ENCODE measurements at regions not wholly inside any gene's neighbourhood (a gene's known extent, or its start where the extent isn't known, plus 50 kb on each side); places are given as distances from the start of the nearest gene placed in this dataset.

DNA sequence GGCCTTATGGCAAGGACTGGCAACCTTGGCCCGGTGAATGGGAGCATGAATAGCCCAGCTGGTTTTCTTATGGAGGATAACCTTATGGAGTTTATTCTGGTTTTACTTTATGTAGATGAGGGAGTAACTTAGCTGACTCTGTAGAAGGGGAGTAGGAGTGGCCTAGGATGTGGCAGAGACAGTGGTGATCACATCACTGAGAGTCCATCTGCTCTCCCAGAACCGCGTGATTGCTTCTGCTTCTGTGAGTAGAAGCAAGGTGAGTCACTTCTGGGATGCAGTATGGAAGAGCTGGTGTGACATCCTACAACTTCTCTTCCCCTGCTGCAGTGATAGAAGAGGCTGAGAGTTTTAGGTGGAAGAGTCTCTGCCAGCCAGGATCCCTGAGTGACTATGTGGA is 129.2 kb downstream of the RPS24 start:
- DNase-seq (ENCODE audit: low spot score): no peak

DNA sequence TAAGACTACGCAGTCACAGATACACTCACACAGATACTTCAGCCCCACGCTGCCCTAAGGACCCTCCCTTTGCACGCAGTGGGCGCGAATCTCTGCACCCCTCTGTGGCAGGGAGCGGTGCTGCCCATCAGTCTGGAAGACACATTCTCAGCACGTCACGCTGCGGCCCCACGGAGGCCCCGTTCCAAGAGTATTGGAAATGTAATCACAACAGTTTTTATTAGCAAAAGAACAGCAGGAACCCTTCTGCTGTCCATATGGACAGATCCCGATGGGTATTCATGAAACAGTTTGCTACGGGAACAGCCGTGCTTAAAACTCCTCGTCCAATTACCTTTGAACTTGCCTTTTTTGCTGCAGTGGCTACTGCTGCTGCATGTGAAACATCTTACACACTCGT is 131.0 kb downstream of the RPS24 start:
- DNase-seq (ENCODE audit: low spot score): no peak

DNA sequence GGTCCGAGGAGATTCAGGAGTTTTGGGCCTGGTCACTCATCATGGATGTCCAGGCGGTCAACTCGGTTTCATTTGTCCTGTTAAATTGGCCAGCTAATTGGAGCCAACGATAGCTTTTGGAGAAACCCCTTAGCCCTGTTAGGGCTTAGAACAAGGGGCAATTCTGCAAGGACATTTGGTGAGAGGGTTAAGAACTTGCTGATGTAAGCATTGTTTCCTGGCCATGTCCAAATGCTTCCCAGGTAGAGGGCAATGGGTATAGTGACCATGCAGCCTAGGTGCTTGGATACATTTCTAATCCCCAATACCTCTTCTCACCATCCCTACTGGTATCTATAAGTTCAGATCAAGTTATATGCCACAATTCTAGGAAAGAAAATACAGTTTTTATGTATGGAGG is 131.5 kb downstream of the RPS24 start:
- DNase-seq (ENCODE audit: low spot score): no peak

DNA sequence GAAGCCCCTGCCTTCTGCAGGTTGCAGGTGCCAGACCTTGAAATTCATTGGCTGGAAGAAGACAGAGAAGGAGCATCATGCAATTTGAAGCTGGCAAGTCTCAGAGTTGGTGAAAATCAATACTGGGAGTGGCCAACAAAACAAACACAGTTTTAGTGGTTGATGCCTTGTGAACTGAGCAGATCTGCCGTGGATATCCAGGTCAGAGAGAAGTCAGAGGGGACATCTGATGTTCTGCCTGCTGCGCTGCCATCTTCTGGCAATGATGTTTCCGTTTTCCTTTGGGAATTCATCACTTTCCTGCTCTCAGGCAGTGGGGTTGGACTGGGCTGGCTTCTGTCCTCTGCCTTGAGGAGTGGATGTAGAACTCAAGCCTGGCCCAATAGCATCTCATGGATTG is 132.0 kb downstream of the RPS24 start:
- peak; percentile 19 for DNase-seq (ENCODE audit: low spot score)

DNA sequence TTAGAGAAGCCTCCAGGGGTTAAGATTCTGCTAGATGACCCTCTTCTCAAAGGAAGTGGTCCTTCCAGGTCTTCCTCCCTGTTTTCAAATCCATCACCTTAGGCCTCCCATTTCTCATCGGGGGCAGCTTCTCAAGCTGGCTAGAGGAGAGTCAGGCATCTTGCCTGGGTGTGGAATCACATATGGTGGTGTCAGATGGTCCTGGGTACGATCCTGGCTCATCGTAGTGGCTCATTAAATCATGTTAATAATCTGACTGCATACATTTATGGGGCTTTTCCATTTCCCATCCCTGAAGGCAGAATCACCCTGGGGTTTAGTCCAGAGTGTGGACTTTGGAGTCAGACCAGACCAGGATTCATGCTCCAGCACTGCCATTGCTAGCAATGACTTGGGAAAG is 132.6 kb downstream of the RPS24 start:
- DNase-seq (ENCODE audit: low spot score): no peak

DNA sequence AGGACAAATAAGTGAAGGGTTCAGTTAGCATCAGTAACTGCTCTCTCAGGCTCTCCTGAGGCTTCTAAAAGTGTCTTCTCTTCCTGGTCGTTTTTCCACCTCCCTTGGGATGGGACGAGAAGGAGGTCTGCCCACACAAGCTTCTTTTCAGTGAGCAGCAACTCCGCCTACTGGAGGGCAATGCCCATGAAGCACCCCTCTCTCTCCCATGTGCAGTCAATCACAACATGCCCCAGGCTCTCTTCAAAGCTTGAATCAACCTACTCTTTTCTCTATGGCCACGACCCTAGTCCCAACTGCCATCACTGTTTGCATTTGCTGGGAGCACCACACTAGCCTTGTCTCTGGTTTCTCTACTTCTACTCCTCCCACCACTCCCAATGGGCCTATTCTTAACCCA is 135.6 kb downstream of the RPS24 start:
- DNase-seq (ENCODE audit: low spot score): no peak

DNA sequence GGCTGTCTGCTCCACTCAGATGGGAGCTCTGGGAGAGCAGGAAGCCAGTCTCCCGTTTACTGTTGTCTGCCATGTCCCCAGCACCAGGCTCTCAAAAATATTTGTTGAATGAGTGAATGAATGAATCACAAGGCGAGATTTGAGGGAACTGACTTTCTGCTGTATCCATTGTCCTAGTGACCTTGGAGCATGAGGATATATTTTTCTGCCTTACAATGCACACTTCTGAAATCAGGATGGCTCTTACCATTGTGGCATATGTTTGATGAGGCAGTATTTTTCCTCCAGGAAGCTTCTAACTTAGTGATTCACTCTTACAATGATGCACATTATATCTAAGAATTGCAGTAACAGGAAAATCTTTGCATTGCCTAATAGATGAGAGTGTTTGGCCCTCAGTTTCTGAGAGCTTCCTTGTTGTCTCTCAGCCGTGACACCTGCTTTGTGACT is 136.4 kb downstream of the RPS24 start:
- no peak for DNase-seq (ENCODE audit: low spot score)

DNA sequence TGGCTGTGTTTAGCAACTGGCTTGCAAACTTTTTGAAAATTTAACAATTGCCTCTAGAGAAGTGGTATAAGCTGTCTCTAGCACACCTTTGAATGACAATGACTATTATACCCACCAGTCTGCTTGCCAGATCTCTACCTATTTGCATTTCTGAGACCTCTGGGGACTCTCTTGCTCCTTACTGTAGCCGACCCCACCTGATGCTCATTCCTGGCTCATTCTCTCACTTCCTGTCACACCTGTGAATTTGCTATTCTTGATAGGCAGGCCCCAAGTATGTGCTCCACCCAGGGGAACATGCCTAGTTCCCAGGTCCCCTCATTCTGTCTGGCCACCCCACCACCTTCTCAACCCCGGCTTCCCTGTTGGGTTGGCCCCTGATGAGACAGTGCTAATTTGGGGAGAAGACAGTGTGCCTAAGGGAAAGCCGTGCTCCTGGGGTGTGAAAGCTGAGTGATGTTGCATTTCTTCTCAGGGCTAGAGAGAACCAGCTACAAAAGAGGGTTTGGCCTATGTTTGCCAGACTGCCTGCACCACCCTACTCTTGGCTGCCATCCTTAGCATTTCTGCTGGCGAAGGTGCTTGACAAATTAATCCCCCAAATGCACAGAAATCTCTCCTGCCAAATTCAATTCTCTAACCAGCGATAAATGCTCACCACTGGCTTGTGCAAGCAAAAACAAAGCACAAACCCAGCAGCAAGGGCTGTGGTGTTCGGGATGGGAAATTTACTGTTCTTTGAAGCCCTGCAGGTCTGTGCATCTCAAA is 138.2 kb downstream of the RPS24 start:
- DNase-seq (ENCODE audit: low spot score): no peak

DNA sequence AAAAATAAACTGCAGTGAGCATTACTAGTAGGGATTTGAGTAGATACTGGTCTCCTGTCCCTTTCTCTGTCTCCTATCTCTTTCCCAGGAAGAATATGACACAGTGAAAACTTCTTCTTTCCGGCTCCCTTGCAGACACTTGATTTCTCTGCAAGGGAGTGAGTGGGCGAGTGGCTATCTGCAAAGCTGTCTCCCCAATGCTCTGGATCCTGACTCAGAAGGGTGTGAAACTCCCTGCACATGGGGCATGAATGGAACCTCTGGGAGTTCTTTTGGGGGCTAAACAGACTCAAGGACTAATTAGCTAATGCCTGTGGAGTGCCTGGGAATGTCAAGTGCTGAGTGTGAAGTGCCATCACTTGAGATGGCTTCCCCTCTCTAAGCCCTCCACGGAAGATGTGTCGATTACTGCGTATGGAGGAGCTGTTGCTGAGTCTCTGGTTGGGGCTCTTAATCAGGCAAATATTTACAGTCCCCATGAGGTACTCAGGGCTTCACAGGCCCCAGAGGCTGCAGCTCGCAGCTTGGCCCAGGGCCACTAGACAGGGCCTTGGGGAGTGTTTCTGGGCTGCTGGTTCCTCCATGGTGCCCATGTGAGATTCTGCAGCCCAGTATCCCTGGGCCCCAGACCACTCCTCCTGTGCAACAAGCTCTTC is 139.8 kb downstream of the RPS24 start:
- no peak for DNase-seq (ENCODE audit: low spot score)

DNA sequence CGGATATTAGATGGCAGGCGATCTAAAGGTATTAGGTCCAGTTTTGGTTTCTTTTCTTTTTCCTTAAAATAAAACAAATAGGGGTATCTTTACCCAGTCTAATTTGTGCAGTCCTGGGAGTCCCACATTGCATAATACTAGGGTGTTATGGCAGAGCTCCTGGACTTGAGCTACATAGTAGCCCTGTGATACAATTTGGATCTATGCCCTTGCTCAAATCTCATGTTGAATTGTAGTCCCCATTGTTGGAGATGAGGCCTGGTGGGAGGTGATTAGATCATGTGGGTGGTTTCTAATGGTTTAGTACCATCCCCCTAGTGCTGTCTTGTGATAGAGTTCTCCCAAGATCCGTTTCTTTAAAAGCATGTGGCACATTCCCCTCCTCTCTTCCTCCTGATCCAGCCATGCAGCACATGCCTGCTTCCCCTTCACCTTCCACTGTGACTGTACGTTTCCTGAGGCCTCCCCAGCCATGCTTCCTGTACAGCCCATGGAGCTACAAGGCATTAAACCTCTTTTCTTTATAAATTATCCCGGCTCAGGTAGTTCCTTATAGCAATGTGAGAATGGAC is 141.9 kb downstream of the RPS24 start:
- no peak for DNase-seq (ENCODE audit: low spot score)

DNA sequence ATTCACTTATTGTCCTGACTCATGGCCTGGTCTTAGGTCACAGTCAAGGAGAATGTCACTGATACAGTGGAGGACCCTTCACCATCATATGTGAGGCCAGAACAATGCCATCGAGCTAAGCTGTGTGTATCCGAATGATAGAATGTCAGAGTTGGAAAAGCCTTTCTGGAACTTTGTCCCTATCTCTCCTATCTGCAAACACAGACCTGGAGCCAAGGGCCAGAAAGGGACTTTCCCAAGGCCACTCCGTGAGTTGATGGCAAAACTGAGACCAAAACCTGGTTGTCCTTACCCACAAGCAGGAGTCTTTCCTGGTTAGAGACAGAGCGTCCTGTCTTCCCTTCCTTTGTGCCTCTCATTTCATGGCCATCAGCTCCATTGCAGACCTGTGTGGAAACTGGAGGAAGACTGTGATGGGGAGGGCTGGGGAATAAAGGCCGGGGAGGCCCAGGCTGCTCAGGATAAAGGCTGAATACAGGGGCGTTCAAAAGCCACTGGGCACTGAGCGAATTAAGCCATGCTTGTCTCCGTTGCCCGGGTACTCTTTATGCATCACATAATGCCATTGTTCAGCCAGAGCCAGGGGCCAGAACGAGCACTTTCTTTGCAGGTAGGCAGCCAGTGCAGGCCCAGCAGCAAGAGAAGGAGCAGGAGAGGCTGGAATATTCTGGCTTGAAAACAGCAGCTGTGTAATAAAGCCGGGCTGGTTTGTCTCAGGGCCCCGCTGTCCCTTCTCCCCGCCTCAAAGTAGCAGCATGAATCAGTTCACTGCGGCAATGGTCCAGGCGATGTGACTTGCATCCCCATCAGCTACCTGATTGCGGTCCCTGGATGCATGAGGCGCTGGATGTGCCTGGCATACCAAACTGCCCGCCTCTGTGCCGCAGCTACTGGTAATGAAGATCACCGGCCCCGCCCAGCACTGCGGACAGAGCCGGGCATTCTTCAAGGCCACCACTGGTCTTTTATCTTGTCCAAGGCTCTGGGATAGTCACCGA is 143.0 kb downstream of the RPS24 start:
- peak; percentile 25 for DNase-seq (ENCODE audit: low spot score)

DNA sequence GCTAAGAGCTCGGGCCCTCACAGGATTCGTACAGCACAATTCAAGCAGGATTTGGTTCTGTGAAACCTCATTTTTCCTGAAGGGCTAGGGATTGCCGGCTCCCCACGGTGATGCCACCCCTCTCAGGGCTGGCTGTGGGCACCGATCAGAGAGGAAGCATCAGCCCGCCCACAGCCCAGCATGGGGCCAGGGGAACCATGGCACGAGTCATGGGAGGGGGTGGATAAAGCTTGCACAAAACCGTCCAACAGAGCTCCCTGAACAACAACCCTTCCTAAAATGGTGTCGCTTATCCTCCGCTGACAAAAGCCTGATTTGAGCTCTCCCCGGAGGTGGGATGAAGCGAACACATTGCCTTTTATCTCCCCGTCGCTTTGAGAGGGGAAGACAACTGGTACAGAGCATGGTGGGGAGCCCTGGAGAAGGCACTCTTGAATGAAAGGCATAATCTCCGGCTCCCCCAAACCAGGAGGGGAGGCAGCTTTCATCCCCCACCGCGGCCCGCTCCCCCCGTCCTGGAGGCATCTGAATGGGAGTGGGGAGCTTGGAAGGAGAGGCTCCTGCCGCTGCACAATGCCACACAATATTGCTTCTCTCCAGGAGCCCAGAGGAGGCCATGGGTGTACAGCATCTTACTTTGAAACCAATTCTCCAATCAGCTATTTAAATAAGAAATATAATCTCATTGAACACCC is 144.0 kb downstream of the RPS24 start:
- DNase-seq (ENCODE audit: low spot score): no peak

DNA sequence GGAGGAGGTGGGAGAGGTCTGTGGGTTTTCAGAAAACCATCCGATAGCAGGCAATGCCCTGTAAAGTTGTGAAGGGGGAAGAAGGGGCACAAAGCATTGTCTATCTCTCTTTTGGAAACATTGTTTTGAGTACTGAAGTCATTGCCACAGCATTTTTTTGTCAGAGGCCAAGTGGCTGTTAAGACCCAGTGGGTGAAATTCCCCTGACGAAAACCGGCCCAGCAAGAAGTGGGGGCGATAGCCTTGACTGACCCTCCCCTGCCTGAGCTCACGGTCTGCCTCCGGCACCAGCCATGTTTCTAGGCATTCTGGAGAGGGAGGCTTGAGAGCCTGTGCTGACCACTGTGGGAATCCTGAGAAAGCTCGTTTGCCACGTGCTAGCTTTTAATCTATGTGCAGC is 144.7 kb downstream of the RPS24 start:
- no peak for DNase-seq (ENCODE audit: low spot score)

DNA sequence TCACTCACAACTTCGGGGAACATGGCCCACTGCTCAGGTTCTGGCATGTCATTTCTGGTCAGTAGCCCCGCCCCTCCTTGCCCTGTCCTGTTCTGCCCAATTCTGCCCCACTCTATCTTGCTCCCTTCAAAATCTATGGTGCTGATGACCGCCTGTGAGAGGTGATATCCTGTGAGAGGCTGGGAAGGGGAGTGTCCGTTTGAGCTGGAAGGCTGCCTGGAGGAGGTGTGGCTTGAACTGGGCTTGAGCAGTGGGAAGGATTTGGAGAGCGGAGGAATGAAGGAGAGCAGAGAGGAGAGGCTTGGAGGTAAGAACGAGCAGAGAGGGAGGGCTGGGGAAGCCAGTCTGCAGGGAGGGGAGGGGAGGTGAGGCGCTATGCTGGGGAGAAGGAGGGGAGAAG is 145.3 kb downstream of the RPS24 start:
- no peak for DNase-seq (ENCODE audit: low spot score)

DNA sequence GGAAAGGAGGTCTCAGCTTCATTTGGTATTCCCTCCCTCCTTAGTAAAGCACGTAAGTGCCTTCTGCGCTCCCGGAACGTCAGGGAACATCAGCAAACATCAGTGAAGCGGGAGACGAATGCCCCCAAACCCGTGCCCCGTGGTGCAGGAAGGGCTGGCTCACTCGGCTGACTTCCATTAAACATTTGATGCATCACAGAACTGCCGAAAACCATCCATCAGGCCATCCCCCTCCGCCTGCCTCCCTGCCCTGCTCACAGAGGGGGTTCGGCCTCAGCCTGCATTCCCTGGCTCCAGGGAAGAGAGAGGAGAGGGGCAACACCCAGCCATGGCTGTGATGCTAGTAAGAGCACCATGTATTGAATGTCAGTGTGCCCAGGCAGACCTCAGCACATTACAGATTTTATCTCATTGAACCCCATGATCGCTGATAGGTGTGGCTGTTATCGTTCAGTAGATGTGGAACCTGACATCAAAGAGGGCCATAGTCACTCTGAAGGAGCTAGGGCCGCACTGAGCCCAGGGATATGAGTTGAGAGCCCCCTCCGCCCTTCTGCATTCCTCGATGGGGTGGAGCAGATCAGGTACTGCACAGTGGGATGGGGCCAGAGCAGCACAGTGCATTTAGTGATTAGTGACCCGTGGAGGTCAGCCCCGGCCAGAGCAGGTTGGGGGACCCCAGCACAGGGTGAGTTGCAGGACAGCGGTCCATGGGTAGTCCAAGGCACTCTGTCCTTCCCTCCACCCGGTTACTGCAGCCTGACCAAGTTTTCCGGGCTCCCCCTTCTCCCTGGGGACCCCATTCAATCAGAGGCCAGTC is 146.4 kb downstream of the RPS24 start:
- no peak for DNase-seq (ENCODE audit: low spot score)

DNA sequence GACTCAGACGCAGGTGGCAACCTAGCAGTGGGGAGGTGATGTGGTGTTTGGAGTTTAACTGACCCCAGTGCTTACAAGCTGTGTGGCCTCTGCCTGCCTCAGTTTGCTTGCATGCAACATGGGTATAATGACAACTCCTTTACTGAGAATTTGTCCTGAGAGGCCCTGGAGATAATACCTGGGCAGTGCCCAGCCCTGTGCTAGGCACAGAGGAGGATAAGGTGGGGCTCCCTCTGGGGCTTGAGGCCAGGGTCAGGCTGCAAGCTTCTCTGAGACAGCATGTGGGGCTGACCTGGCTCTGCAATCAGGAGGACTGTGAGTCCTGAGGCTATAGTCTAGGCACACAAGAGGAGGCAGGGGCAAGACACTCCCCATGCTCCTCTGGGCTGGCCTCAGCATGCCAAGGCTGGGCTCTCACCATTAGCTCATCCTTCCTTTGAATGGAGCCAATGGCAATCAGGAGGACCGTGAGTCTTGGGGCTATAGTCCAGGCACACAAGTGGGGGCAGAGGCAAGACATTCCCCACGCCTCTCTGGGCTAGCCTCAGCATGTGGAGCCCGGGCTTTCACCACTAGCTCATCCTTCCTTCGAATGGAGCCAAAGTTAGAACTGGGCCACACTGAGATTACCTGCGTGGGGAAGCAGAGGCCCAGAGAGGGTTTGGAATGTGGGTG is 147.9 kb downstream of the RPS24 start:
- DNase-seq (ENCODE audit: low spot score): no peak

DNA sequence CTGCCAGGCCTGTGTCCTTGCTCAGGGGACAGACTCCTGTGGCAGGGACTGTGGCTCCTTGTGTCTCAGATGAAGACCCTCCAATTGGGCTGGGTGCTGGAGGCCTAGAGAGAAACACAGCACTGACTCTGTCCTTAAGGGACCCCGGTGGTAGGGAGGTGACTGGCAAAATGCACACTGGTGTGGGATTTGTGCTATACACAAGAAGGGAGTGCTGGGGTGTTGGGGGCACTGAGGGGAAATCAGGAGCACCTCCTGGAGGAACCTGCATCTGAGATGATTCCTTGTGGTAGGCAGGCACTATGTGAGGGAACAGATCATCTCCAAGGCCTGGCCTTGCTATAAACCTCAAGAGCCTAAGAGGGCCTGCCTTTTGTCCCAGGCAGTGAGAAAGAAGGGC is 149.2 kb downstream of the RPS24 start:
- DNase-seq (ENCODE audit: low spot score): no peak

DNA sequence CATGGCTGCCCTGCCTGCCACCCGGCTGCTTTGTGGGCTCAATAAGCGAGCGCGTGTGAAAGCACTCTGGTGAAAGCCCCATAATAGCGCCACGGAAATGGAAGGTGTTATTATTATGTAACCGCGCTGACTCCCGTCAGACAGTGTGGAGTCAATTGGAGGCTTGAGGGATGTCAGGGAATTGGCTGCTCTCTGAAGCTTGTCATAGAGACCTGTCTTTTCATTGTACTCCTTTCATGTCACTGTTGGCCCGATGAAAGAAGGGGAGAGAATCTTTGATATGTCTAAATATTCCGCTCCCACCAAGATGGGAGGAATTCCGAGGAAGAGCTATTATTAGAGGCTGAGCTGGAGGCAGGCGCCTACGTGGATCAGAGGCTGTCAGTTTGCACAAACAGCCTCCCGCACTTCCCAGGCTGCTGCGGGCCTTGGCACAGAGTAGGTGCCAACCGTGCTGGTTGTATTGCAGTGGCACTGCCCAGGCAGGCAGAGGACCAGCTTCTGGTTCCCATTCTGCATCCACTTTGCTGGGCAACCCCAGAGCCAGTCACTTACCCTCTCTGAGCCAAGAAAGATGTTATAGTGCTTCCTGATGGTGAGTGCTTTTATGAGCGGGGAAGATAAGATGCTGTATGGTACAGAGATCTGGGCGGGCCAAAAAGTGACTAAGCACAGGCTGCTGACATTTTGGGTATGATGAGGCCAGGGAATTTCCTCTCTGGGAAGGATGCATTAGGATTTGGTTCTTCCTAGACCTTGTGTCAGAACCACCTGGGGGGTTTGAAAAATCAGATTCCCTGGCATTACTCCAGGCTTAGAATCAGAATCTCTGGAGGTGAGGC is 151.4 kb downstream of the RPS24 start:
- DNase-seq (ENCODE audit: low spot score): no peak

DNA sequence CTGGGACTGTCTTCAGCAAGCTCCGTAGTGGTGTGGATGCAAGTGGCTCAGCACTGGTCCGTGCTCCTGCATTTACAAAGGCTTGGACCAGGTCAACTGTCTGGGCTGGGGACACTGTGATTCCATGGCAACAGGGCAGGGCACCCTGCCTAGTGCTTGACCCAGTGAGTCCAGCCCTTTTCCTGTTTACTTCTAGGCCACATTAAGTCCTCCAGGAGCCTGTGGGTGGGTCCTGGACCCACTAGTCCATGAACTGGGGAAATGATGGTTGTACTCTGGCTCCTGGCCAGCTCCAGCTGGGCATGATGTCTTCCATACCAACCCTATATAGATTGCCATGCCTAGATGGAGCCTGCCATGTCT is 152.0 kb downstream of the RPS24 start:
- DNase-seq (ENCODE audit: low spot score): no peak

All from HuH-7 (cell line).